ENCODE measurements at regions not wholly inside any gene's neighbourhood (a gene's known extent, or its start where the extent isn't known, plus 50 kb on each side); places are given as distances from the start of the nearest gene placed in this dataset.
"Not testable (repeated sequence)": the region's sequence is repeated elsewhere in the genome, so short reads cannot be mapped to it uniquely, and the experiment has no call there.

GRCh38 chr4:187357045-187357643, 633.5 kb upstream of the FAT1 start:
- DNase-seq, result no peak

- no peak for DNase-seq
Measured at GRCh38 chr4:187357821-187358220, 634.2 kb upstream of the FAT1 start.

GRCh38 chr4:187362937-187363857, 632.4 kb upstream of the ZFP42 start:
- no peak for DNase-seq

GRCh38 chr4:187364401-187364800, 631.2 kb upstream of the ZFP42 start:
- no peak for DNase-seq

GRCh38 chr4:187364851-187365250, 630.7 kb upstream of the ZFP42 start:
- no peak for DNase-seq

- DNase-seq, result no peak
Measured at GRCh38 chr4:187366530-187366929, 629.0 kb upstream of the ZFP42 start.

- no peak for DNase-seq
Measured at GRCh38 chr4:187370918-187371317, 624.7 kb upstream of the ZFP42 start.

GRCh38 chr4:187378441-187378840, 617.1 kb upstream of the ZFP42 start:
- no peak for DNase-seq

- no peak for DNase-seq
Measured at GRCh38 chr4:187380181-187380581, 615.4 kb upstream of the ZFP42 start.

- DNase-seq, result no peak
Measured at GRCh38 chr4:187383181-187383580, 612.4 kb upstream of the ZFP42 start.

- DNase-seq, result peak; percentile 11
Measured at GRCh38 chr4:187387739-187388138, 607.8 kb upstream of the ZFP42 start.

- DNase-seq, result no peak
Measured at GRCh38 chr4:187389420-187389819, 606.2 kb upstream of the ZFP42 start.

GRCh38 chr4:187390646-187391045, 604.9 kb upstream of the ZFP42 start:
- DNase-seq, result no peak

- no peak for DNase-seq
Measured at GRCh38 chr4:187393531-187394344, 601.8 kb upstream of the ZFP42 start.

- no peak for DNase-seq
Measured at GRCh38 chr4:187396106-187396505, 599.5 kb upstream of the ZFP42 start.

- not testable (repeated sequence) for DNase-seq
Measured at GRCh38 chr4:187408447-187408846, 587.1 kb upstream of the ZFP42 start.

- no peak for DNase-seq
Measured at GRCh38 chr4:187413564-187414358, 581.8 kb upstream of the ZFP42 start.

- peak; percentile 32 for DNase-seq
Measured at GRCh38 chr4:187414716-187415115, 580.9 kb upstream of the ZFP42 start.

GRCh38 chr4:187415231-187415630, 580.3 kb upstream of the ZFP42 start:
- peak; percentile 84 for DNase-seq

- DNase-seq, result no peak
Measured at GRCh38 chr4:187416216-187416615, 579.4 kb upstream of the ZFP42 start.

GRCh38 chr4:187417721-187418120, 577.9 kb upstream of the ZFP42 start:
- DNase-seq, result peak; percentile 52

GRCh38 chr4:187422655-187423054, 572.9 kb upstream of the ZFP42 start:
- no peak for DNase-seq
